Lower leg skin (tissue), 4 donors: ENCODE measurements at regions not wholly inside any gene's neighbourhood (a gene's known extent, or its start where the extent isn't known, plus 50 kb on each side); places are given as distances from the start of the nearest gene placed in this dataset.

Experiments used
- DNase-seq, 2 donors: peaks; one replicate each; pipeline ENCODE4 v3.0.0-alpha.2; 2019; ENCODE audit warnings: low spot score in 2 of 2
- H3K4me3 ChIP-seq: fragments of 200-600 bp; sonication (generic); 2 replicates; pipeline ENCODE4 v1.5.1; 2017; ENCODE audit warnings: mild to moderate bottlenecking, low read depth; ENCODE audit not compliant: poor library complexity, severe bottlenecking
- POLR2A ChIP-seq, 2 donors: fragments of 450-650 bp; IDR thresholded peaks; one replicate each; pipeline ENCODE4 v1.6.1; 2016 to 2017; ENCODE audit warnings: antibody characterized with exemption in 2 of 2, mild to moderate bottlenecking in 1 of 2, moderate library complexity in 1 of 2
- WGBS, 2 donors: methylation state at CpG; one replicate each; pipeline ENCODE4 v1.1.5; 2018; 5-methylcytosine and 5-hydroxymethylcytosine counted together
- intact Hi-C: fragments of 100-400 bp; cut with DNase I; formaldehyde crosslinking; loops from one replicate; pipeline ENCODE4 v1.15.0; 2023; ENCODE audit warnings: low total_unique reads
- TF ChIP-seq, protein P1 (sequence below), 3 donors: fragments of 450-650 bp; IDR thresholded peaks; one replicate each; pipeline ENCODE4 v1.5.1; 2016; ENCODE audit warnings: antibody characterized with exemption in 3 of 3, mild to moderate bottlenecking in 3 of 3, moderate library complexity in 2 of 3

DNA sequence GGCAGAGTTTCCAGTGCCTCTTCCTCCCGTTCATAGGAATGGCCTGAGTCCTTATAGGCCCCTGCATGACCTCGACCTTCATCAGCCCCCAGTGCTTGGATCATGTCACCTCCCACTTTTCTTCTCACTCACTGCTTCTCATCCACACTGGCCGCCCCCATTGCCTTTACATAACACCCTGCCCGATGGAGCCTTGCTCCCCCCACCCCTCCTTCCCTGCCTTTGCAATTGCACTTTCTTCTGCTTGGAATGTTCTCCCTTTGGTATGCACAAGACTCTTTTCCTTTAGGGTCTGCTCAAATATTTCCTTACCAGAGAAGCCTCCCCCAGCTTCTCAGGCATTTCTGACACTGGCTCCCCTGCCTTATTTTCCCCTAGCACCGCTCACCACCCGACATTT is 125.2 kb upstream of the KCNJ6 start:
- TF ChIP-seq, protein P1, sequence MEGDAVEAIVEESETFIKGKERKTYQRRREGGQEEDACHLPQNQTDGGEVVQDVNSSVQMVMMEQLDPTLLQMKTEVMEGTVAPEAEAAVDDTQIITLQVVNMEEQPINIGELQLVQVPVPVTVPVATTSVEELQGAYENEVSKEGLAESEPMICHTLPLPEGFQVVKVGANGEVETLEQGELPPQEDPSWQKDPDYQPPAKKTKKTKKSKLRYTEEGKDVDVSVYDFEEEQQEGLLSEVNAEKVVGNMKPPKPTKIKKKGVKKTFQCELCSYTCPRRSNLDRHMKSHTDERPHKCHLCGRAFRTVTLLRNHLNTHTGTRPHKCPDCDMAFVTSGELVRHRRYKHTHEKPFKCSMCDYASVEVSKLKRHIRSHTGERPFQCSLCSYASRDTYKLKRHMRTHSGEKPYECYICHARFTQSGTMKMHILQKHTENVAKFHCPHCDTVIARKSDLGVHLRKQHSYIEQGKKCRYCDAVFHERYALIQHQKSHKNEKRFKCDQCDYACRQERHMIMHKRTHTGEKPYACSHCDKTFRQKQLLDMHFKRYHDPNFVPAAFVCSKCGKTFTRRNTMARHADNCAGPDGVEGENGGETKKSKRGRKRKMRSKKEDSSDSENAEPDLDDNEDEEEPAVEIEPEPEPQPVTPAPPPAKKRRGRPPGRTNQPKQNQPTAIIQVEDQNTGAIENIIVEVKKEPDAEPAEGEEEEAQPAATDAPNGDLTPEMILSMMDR (IDR thresholded peaks at IDR 0.05), result no peak
- TF ChIP-seq POLR2A (IDR thresholded peaks at IDR 0.05), result no peak
- WGBS, 2 donors, result 57 to 60% methylated on average over 6 of the region's 6 CpGs
- no peak overlapping the region for H3K4me3 ChIP-seq
- no peak for DNase-seq
- intact Hi-C loops, result no loop called here

GRCh38 chr21:38042246-38042645 is 126.0 kb upstream of the KCNJ6 start:
- no peak for DNase-seq
- TF ChIP-seq, protein P1 (IDR thresholded peaks at IDR 0.05), result no peak
- no peak for TF ChIP-seq POLR2A (IDR thresholded peaks at IDR 0.05)
- WGBS, 2 donors, result 92 to 97% methylated on average over 2 of the region's 2 CpGs
- no peak overlapping the region for H3K4me3 ChIP-seq
- intact Hi-C loops, result no loop called here

DNA sequence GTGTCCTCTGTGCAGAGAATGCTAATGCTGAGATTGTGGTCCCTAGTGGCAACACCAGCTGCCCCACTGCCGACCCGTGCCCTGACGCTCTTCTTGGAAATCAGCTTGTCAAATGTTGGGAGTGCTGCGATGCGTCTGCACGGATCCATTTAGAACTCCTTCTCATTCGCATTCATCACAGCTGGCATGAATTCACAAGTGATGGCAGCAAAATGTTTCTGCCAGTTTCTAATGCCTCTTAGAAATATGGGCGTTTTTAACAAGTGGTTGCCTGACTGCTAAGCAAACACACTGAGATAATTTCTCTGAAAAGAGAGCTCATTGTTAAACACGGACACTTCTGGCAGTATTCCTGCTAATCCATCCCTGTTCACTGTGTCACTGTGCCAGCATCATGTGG is 131.9 kb upstream of the KCNJ6 start:
- intact Hi-C loops, result no loop called here
- DNase-seq, result no peak
- no peak overlapping the region for H3K4me3 ChIP-seq
- TF ChIP-seq, protein P1 (IDR thresholded peaks at IDR 0.05), result no peak
- no peak for TF ChIP-seq POLR2A (IDR thresholded peaks at IDR 0.05)
- WGBS, 2 donors, result 60 to 64% methylated on average over 9 of the region's 9 CpGs

DNA sequence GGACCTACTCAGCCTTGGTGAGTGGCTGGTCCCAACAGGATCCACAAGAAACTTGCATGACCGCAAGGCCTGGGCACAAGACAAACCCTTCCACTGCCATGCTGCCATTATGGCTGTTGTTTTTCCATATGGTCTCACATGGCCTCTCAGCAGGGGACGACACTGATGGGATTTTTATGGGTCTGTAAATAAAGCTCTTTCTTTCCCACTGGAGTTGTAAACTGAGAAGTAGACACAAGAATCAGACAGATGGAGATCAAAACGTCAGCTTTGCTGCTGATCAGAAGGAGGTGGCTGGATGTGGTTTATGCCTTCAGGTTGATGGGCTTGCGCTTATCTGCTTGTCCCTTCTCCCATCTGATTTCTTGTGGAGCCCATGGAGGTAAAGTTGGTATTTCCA is 138.1 kb upstream of the KCNJ6 start:
- intact Hi-C loops, result no loop called here
- no peak for TF ChIP-seq POLR2A (IDR thresholded peaks at IDR 0.05)
- TF ChIP-seq, protein P1 (IDR thresholded peaks at IDR 0.05), result no peak
- 70 to 77% methylated on average over 4 of the region's 4 CpGs for WGBS, 2 donors

DNA sequence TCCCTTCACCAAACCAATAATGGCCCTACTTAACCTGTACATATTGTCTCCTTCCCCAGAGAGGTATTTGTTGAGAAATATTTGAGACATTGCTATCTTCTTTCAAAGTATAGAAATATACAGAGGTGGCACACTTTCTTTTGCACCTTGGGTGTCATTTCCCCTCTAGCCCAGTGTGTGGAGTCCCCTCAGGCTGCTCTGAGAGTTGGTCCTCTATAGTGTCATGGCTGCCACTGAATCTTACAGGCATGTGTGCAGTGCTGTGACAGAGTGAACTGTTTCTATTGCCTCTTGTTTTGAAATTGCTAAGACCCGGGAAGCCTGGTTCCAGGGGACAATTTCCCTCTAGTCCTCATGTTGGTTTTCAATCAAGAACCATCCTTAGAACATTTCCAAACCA is 140.2 kb upstream of the KCNJ6 start:
- DNase-seq, result no peak
- no peak for TF ChIP-seq POLR2A (IDR thresholded peaks at IDR 0.05)
- TF ChIP-seq, protein P1 (IDR thresholded peaks at IDR 0.05), result no peak
- 78 to 90% methylated on average over 1 of the region's 1 CpG for WGBS, 2 donors
- H3K4me3 ChIP-seq, result no peak overlapping the region
- intact Hi-C loops, result no loop called here

More for the DNA sequence above, 138.1 kb upstream of the KCNJ6 start:
- H3K4me3 ChIP-seq, result no peak overlapping the region
- no peak for DNase-seq

GRCh38 chr21:38057626-38058025 is 141.4 kb upstream of the KCNJ6 start:
- WGBS, 2 donors, result 94 to 96% methylated on average over 1 of the region's 1 CpG
- intact Hi-C loops, result no loop called here
- no peak overlapping the region for H3K4me3 ChIP-seq
- TF ChIP-seq, protein P1 (IDR thresholded peaks at IDR 0.05), result no peak
- TF ChIP-seq POLR2A (IDR thresholded peaks at IDR 0.05), result no peak
- DNase-seq, result no peak
